ENCODE measurements at regions not wholly inside any gene's neighbourhood (a gene's known extent, or its start where the extent isn't known, plus 50 kb on each side); places are given as distances from the start of the nearest gene placed in this dataset.

DNA sequence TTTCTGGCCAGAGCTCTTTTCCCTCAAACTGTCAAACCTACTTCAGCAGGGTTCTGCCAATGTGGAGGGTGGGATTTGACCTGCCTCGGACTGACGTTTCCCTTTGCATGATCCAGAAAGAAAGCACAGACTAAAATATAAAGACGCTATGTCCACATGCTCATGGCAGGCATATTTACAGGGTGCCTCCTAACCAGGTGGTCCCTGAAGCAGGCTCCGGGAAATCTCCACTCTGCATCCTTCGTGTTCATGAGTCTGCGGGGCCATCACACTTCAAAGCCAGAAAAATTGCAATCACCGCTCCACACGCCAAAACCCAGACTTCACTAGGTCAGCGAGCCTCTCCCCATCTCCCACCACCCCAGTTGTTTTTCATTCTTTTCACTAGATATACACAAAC lies 143.3 kb upstream of the IGF1R start:
- TF ChIP-seq, protein P1, sequence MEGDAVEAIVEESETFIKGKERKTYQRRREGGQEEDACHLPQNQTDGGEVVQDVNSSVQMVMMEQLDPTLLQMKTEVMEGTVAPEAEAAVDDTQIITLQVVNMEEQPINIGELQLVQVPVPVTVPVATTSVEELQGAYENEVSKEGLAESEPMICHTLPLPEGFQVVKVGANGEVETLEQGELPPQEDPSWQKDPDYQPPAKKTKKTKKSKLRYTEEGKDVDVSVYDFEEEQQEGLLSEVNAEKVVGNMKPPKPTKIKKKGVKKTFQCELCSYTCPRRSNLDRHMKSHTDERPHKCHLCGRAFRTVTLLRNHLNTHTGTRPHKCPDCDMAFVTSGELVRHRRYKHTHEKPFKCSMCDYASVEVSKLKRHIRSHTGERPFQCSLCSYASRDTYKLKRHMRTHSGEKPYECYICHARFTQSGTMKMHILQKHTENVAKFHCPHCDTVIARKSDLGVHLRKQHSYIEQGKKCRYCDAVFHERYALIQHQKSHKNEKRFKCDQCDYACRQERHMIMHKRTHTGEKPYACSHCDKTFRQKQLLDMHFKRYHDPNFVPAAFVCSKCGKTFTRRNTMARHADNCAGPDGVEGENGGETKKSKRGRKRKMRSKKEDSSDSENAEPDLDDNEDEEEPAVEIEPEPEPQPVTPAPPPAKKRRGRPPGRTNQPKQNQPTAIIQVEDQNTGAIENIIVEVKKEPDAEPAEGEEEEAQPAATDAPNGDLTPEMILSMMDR (conservative IDR thresholded peaks at IDR 0.05; ENCODE audit: low read length), result no peak
- TF ChIP-seq EZH2phosphoT487 (IDR thresholded peaks at IDR 0.05; ENCODE audit: borderline replicate concordance, low read depth, low read length), result no peak
